ENCODE measurements at regions not wholly inside any gene's neighbourhood (a gene's known extent, or its start where the extent isn't known, plus 50 kb on each side); places are given as distances from the start of the nearest gene placed in this dataset.

- TF ChIP-seq CTCF (IDR thresholded peaks at IDR 0.05; ENCODE audit: borderline replicate concordance, control extremely low read depth, extremely low read depth, insufficient read depth, missing control alignments): no peak
Observed at GRCh38 chr12:114192549-114192948, 213.4 kb downstream of the TBX5 start.

GRCh38 chr12:114192013-114192412 lies 213.9 kb downstream of the TBX5 start:
- DNase-seq (ENCODE audit: low spot score): no peak
- in situ Hi-C loops (cut with MboI; ENCODE audit: low sequenced_read_pairs, unreplicated experiment): no loop called here
- TF ChIP-seq CTCF (IDR thresholded peaks at IDR 0.05; ENCODE audit: borderline replicate concordance, control extremely low read depth, extremely low read depth, insufficient read depth, missing control alignments): no peak

More at GRCh38 chr12:114192549-114192948, 213.4 kb downstream of the TBX5 start:
- in situ Hi-C loops (cut with MboI; ENCODE audit: low sequenced_read_pairs, unreplicated experiment): no loop called here
- no peak for DNase-seq (ENCODE audit: low spot score)

- TF ChIP-seq CTCF (IDR thresholded peaks at IDR 0.05; ENCODE audit: borderline replicate concordance, control extremely low read depth, extremely low read depth, insufficient read depth, missing control alignments): no peak
- in situ Hi-C loops (cut with MboI; ENCODE audit: low sequenced_read_pairs, unreplicated experiment): no loop called here
- no peak for DNase-seq (ENCODE audit: low spot score)
Observed at GRCh38 chr12:114191581-114191980, 214.4 kb downstream of the TBX5 start.

GRCh38 chr12:114190971-114191370 lies 215.0 kb downstream of the TBX5 start:
- in situ Hi-C loops (cut with MboI; ENCODE audit: low sequenced_read_pairs, unreplicated experiment): no loop called here
- DNase-seq (ENCODE audit: low spot score): no peak
- TF ChIP-seq CTCF (IDR thresholded peaks at IDR 0.05; ENCODE audit: borderline replicate concordance, control extremely low read depth, extremely low read depth, insufficient read depth, missing control alignments): no peak

- DNase-seq (ENCODE audit: low spot score): no peak
- in situ Hi-C loops (cut with MboI; ENCODE audit: low sequenced_read_pairs, unreplicated experiment): no loop called here
- no peak for TF ChIP-seq CTCF (IDR thresholded peaks at IDR 0.05; ENCODE audit: borderline replicate concordance, control extremely low read depth, extremely low read depth, insufficient read depth, missing control alignments)
Observed at GRCh38 chr12:114189266-114189665, 216.7 kb downstream of the TBX5 start.

GRCh38 chr12:114186241-114187002 lies 219.5 kb downstream of the TBX5 start:
- no peak for TF ChIP-seq CTCF (IDR thresholded peaks at IDR 0.05; ENCODE audit: borderline replicate concordance, control extremely low read depth, extremely low read depth, insufficient read depth, missing control alignments)
- in situ Hi-C loops (cut with MboI; ENCODE audit: low sequenced_read_pairs, unreplicated experiment): no loop called here
- no peak for DNase-seq (ENCODE audit: low spot score)
